ENCODE measurements at regions not wholly inside any gene's neighbourhood (a gene's known extent, or its start where the extent isn't known, plus 50 kb on each side); places are given as distances from the start of the nearest gene placed in this dataset.

GRCh38 chr17:13699261-13699660 is 97.5 kb upstream of the HS3ST3A1 start (continued):
- TF ChIP-seq, protein P1, sequence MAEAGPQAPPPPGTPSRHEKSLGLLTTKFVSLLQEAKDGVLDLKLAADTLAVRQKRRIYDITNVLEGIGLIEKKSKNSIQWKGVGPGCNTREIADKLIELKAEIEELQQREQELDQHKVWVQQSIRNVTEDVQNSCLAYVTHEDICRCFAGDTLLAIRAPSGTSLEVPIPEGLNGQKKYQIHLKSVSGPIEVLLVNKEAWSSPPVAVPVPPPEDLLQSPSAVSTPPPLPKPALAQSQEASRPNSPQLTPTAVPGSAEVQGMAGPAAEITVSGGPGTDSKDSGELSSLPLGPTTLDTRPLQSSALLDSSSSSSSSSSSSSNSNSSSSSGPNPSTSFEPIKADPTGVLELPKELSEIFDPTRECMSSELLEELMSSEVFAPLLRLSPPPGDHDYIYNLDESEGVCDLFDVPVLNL (CRISPR knock-in tag; IDR thresholded peaks at IDR 0.05; ENCODE audit: borderline replicate concordance, low read depth): no peak
- no peak for TF ChIP-seq ZNF138 (CRISPR knock-in tag; conservative IDR thresholded peaks at IDR 0.05)
- no peak for TF ChIP-seq PRRX2 (CRISPR knock-in tag; IDR thresholded peaks at IDR 0.05)
- TF ChIP-seq CREB1 (CRISPR knock-in tag; IDR thresholded peaks at IDR 0.05): no peak
- TF ChIP-seq CREM (CRISPR knock-in tag; IDR thresholded peaks at IDR 0.05): no peak
- TF ChIP-seq HMGA2 (CRISPR knock-in tag; IDR thresholded peaks at IDR 0.05): no peak
- no peak for TF ChIP-seq CBFB (CRISPR knock-in tag; IDR thresholded peaks at IDR 0.05; ENCODE audit: low read depth)
- no peak for TF ChIP-seq PREB (CRISPR knock-in tag; IDR thresholded peaks at IDR 0.05; ENCODE audit: borderline replicate concordance)
- no peak for TF ChIP-seq RORB (CRISPR knock-in tag; IDR thresholded peaks at IDR 0.05)
- no peak for TF ChIP-seq E2F1 (CRISPR knock-in tag; IDR thresholded peaks at IDR 0.05)
- TF ChIP-seq JAZF1 (CRISPR knock-in tag; IDR thresholded peaks at IDR 0.05): no peak
- TF ChIP-seq, protein P2, sequence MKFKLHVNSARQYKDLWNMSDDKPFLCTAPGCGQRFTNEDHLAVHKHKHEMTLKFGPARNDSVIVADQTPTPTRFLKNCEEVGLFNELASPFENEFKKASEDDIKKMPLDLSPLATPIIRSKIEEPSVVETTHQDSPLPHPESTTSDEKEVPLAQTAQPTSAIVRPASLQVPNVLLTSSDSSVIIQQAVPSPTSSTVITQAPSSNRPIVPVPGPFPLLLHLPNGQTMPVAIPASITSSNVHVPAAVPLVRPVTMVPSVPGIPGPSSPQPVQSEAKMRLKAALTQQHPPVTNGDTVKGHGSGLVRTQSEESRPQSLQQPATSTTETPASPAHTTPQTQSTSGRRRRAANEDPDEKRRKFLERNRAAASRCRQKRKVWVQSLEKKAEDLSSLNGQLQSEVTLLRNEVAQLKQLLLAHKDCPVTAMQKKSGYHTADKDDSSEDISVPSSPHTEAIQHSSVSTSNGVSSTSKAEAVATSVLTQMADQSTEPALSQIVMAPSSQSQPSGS (CRISPR knock-in tag; IDR thresholded peaks at IDR 0.05; ENCODE audit: borderline replicate concordance, low read depth): no peak

DNA sequence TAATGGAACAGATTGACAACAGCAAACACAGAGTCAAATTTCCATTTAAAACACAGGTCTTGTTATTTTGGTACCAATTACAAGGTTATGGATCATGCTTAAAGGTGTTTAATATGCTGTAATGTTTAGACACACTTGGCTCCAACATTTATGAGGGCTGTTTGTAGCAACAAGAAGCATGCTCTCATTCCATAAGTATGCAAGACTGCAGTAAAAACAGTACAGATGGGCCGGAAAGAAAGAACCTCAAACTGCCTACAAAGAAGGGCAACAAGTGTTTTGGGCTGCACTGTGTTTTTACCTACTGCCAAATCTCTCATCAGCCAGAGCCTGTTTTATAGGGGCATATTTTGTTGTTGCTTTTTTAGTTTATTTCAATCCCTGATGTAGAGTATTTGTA is 100.5 kb upstream of the HS3ST3A1 start:
- ChIA-PET CTCF (no interaction called here), POLR2A (no interaction called here)
- H3K27ac Mint-ChIP-seq: no peak overlapping the region
- H3K9me3 Mint-ChIP-seq: peaks cover 24% of the 10 kb centered on the region
- H3K27me3 Mint-ChIP-seq (ENCODE audit: low read depth): no peaks in the 10 kb centered on the region
- no peak for ATAC-seq
- DNase-seq (ENCODE audit: low spot score): no peak
- no peaks in the 10 kb centered on the region for H3K4me1 Mint-ChIP-seq
- peaks cover 4% of the 10 kb centered on the region; the same call in 1 of the 2 replicates for H3K36me3 Mint-ChIP-seq
- no peak for TF ChIP-seq MLX (CRISPR knock-in tag; IDR thresholded peaks at IDR 0.05)
- TF ChIP-seq, protein P3, sequence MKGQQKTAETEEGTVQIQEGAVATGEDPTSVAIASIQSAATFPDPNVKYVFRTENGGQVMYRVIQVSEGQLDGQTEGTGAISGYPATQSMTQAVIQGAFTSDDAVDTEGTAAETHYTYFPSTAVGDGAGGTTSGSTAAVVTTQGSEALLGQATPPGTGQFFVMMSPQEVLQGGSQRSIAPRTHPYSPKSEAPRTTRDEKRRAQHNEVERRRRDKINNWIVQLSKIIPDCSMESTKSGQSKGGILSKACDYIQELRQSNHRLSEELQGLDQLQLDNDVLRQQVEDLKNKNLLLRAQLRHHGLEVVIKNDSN (CRISPR knock-in tag; IDR thresholded peaks at IDR 0.05): no peak
- TF ChIP-seq TP53 (CRISPR knock-in tag; IDR thresholded peaks at IDR 0.05): no peak
- TF ChIP-seq ATF6 (CRISPR knock-in tag; IDR thresholded peaks at IDR 0.05): no peak
- TF ChIP-seq OVOL2 (CRISPR knock-in tag; IDR thresholded peaks at IDR 0.05; ENCODE audit: borderline replicate concordance): no peak
- no peak for TF ChIP-seq SOX15 (CRISPR knock-in tag; IDR thresholded peaks at IDR 0.05)
- no peak for TF ChIP-seq TEAD1 (CRISPR knock-in tag; IDR thresholded peaks at IDR 0.05)
- no peak for TF ChIP-seq ZNF423 (CRISPR knock-in tag; IDR thresholded peaks at IDR 0.05)
- no peak overlapping the region for H3K4me3 Mint-ChIP-seq

Data from WTC11 (cell line).